ENCODE measurements at regions not wholly inside any gene's neighbourhood (a gene's known extent, or its start where the extent isn't known, plus 50 kb on each side); places are given as distances from the start of the nearest gene placed in this dataset.
A peak's percentile ranks its signal among the peaks of the same experiment; 100 is the strongest.

- DNase-seq, result no peak
- ATAC-seq (ENCODE audit: poor library complexity), result no peak
- intact Hi-C loops (cut with DNase I), result no loop called here
These were observed 119.7 kb downstream of the SST start for GRCh38 chr3:187550446-187550845.

DNA sequence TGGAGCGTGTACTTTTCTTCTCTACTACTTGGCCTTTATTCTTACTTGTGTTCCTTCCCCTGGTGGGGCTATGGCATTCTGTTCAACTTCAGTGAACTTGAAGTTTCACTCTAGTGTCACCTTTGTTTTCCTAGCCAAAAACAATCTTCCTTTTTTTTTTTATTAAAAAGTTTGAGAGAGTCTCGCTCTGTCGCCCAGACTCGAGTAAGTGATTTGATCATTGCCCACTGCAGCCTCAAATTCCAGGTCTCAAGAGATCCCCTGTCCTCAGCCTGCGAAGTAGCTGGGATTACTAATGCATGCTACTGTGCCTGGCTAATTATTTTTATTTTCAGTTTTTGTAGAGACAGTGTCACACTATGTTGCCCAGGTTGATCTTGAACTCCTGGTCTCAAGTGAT is 124.8 kb downstream of the SST start:
- ATAC-seq (ENCODE audit: poor library complexity) (no peak), DNase-seq (no peak)
- intact Hi-C loops (cut with DNase I), result no loop called here

- intact Hi-C loops (cut with DNase I), result no loop called here
- DNase-seq (no peak), ATAC-seq (ENCODE audit: poor library complexity) (no peak)
These were observed 125.9 kb downstream of the SST start for GRCh38 chr3:187544326-187544725.

- no peak for DNase-seq
- no peak for ATAC-seq (ENCODE audit: poor library complexity)
- intact Hi-C loops (cut with DNase I), result no loop called here
These were observed 129.3 kb downstream of the SST start for GRCh38 chr3:187540847-187541246.

DNA sequence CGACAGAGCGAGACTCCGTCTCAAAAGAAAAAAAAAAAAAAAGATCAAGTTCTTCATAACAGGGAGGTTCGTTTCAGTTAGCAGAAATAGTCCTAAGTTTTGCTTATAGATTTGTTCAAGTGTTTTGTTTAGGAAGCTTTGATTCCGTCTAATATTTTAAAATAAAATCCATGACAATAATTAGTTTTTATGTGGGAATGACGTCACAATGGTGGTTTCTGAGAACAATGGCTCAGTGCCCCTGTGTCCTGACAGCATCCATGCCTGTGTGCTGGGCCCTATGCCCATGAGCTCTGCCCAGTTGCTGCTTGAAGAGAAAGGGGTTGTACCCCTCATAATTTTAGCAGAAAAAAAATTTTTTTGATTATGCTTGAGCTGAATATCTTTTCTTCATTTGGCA is 134.0 kb downstream of the SST start:
- ATAC-seq (ENCODE audit: poor library complexity) (no peak), DNase-seq (no peak)
- intact Hi-C loops (cut with DNase I), result no loop called here

DNA sequence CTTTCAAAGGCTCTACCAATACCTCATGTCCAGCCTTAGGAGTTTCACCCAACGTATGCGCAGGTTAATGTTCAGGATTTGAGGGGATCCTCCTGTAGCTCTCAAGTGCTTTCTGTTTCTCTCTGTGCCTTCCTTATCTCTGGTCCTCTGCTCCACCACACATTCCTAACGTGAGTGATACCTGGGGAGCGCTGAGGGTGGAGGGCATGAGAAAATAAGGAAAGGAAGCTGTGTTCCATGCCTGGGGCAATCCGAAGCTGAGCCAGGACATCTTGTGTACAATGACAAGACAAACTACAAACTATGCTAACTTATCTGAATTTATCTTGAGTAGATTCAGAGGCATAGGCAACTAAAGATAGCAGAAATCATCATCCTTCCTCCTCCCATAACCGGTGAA is 136.4 kb downstream of the SST start:
- ATAC-seq (ENCODE audit: poor library complexity), result no peak
- intact Hi-C loops (cut with DNase I), result no loop called here
- DNase-seq, result no peak

DNA sequence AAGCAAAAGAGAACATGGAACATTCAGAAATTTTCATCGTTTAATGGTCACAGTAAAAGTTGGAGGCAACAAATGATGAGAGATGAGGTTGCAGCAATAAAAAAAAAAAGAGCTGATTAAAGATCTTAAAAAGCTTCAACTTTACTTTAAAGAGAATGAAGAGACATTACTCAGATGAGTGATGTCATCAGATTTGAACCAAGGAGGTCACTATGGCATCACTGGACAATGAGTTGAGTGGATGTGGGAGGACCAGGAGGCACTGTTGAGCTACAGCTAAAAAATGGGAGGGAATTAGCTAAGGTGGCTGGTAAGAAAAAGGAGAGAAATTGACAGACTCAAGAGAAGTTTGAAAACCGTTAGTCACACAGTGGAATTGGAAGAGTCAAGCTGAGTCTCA is 138.4 kb downstream of the SST start:
- DNase-seq (no peak), ATAC-seq (ENCODE audit: poor library complexity) (no peak)
- intact Hi-C loops (cut with DNase I), result no loop called here

- DNase-seq (no peak), ATAC-seq (ENCODE audit: poor library complexity) (no peak)
- intact Hi-C loops (cut with DNase I), result no loop called here
These were observed 147.3 kb downstream of the SST start for GRCh38 chr3:187522890-187523289.

DNA sequence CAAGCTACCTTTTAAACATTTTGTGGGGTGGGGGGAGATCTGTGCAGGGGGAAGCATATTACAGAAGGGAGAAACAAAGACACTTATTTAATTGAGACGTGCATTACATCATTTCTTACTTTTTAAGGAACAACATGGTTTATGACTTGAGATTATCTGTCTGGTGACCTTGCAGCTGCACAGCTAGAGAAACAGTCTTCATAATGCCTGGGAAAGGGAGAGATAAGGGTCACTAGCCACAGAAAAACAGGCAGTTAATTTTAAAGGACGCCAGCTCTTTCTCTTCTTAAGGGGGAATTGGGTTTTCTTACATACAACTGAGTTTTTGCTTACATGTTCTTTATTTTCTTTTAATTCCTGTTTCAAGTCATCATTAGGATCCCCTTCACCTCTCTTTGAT is 147.9 kb downstream of the SST start:
- intact Hi-C loops (cut with DNase I), result no loop called here
- ATAC-seq (ENCODE audit: poor library complexity) (no peak), DNase-seq (no peak)

DNA sequence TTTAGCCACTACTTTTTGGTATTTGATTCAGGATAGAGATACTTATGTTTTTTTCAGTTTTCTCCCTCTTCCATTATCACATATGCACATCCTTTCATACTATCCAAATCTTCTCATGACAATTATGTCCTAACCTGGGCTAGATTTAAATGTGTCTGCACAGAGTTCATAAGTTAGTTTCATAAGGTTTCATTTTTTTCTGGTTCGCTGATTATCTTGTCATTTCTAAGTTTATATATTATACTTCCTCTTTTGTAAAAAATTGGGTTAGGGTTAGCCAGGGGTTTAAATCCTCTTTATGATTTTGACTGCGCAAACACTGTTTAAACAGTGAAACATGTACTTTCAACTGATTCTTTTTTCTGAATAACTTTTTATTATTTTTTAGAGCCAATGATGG is 148.6 kb downstream of the SST start:
- intact Hi-C loops (cut with DNase I), result no loop called here
- ATAC-seq (ENCODE audit: poor library complexity), result no peak
- DNase-seq, result no peak

DNA sequence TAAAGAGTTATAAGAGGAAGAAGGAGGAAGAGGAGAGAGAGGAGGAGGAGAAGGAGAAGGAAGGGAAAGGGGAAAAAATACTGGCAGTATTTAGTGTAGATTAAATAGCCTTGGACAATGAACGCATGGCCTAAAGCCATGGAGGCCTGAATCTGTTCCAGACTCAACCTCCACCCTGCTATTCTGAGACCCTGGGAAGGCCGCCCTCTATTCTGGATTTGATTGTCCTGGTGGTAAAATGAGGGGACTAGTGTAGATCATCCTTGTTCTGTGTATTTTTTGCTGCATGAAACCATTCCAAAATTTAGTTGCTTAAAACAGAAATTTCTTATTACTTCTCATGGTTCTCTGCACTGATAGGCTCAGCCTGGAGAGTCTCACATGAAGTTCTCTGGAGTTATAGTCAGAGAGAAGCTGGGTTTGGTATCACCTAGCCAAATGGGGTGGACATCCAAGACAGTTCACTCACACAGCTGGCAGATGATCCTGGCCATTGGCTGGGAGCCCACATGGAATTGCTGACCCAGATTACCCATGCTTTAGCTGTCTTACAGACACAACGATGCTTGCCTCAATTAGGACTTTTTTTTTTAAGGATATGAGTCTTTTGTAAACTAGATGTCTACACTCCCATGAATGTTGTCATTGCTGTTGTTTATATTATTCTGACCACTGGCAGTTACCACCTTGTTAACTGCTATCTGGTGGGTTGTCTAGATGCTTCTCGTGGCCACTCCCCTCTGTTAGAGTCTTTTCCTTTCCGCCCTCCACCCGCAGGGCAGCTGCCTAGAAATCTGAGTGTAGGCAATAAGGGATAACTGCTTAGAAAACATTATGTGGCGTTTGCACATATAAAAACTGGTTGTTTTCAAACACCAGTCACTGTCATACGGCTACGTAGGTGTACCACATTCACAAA is 149.9 kb downstream of the SST start:
- peak; percentile 67 for DNase-seq
- peak; percentile 41 for ATAC-seq (ENCODE audit: poor library complexity)
- intact Hi-C loops (cut with DNase I), result no loop called here

DNA sequence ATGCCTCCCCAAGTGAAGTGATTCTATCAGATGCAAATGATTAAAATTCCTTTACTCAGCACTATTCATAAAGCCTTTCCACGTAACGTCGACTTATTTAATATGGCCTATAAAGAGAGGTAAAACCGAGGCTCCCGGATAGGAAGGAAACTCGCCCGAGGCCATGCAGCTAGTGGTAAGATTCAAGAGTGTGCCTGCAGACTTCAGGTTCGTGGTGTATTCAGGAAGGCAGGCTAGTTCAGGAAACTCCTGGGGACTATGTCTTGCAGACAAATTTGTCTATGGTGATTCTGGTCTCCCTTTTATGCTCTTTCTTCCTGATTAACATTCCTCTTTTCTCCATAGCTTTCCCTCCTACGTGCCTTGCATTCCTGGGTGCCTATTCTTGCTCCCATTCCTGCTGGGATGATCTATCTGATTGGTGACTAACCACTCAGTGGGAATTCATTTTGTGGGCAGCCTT is 150.7 kb downstream of the SST start:
- intact Hi-C loops (cut with DNase I), result no loop called here
- no peak for DNase-seq
- ATAC-seq (ENCODE audit: poor library complexity), result no peak

- DNase-seq, result no peak
- intact Hi-C loops (cut with DNase I), result no loop called here
- no peak for ATAC-seq (ENCODE audit: poor library complexity)
These were observed 150.4 kb downstream of the RTP4 start for GRCh38 chr3:187518616-187519015.

DNA sequence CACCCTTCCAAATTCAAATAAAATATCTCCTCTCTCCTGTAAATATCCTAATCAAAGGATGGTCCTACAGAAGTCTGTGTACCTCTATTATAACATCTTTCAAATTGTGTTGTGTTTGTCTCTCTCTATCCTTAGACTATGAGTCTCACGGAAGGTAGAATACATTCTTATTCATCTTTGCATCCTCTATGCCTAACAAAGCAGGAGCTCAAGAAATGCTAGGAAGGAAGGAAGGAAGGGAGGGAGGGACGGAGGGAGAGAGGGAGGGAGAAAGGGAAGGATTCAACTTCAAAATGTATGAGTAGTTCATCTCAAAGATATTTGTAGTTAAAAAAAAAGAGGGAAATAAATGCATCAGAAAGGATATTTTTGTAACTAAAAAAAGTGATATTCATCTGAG is 150.0 kb downstream of the RTP4 start:
- intact Hi-C loops (cut with DNase I), result no loop called here
- no peak for ATAC-seq (ENCODE audit: poor library complexity)
- no peak for DNase-seq

DNA sequence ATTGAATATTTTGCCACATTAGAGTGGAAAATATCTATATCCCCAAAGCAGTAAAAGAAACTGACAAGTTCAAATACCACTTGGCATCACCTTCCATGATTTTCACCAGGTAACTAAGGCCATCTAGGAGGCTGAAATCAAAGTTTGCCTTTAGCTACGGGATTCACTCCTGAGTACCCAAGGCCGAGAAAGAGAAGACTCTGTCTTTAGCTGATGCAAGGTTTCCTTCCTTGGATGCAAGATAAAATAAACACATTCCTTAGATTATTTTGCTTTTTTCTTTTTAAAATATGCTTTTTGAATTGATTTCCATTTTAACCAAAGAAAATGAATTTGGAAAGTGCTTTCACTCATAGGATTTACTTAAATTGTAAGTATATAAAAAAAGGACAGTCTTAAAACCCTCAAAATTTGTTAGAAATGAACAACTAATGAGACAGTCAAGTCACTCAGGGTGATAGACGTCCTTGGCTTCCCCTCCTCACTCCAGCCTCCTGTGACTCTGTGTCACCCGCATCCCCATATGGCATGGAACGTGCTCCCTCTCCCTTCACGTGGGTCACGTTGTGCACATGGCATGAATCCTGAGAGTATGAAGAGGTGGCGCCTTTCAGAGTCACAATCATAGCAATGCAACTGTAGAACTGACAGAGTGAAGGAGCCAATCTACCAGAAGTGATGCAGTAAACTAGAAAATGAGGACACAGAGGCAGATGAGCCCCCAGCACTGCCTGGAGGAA is 148.4 kb downstream of the RTP4 start:
- intact Hi-C loops (cut with DNase I), result no loop called here
- ATAC-seq (ENCODE audit: poor library complexity), result no peak
- DNase-seq, result no peak

GRCh38 chr3:187507905-187508304 is 139.7 kb downstream of the RTP4 start:
- ATAC-seq (ENCODE audit: poor library complexity) (no peak), DNase-seq (no peak)
- intact Hi-C loops (cut with DNase I), result no loop called here

DNA sequence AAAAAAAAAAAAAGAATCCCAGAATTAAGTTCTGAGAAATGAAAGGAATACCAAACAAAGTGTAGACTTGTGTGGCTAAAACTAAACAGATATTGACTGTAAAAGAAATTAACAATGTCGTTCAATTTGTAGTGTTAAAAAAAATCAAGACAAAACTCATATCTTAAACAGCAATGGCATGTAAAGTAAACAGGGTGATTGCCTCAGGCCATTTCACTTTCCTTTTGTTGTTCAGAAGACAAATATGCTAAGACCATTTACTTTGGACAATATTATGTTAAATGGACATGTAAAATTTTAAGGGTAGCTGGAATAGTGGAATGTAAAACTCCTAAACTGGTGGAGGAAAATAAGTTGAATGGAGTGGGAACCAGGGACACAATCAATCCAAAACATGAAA is 139.1 kb downstream of the RTP4 start:
- DNase-seq, result no peak
- intact Hi-C loops (cut with DNase I), result no loop called here
- ATAC-seq (ENCODE audit: poor library complexity), result no peak

DNA sequence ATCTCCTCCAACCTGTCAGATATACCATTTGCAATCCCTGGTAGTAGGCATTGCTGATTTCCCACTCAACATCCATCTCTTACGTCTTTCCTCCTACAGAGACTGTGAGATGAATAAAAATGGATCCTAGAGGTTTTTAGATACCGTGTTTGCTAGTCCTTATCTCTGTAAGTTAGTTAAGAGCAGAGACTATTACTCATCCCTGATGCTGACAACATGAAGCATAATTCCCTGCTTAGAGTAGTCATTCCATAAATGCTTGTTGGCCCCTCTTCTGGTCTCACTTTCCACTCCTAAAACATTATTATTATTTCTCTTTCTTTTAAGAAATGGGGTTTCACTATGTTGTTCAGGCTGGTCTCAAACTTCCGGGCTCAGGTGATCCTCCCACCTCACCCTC is 136.2 kb downstream of the RTP4 start:
- intact Hi-C loops (cut with DNase I), result no loop called here
- ATAC-seq (ENCODE audit: poor library complexity), result no peak

GRCh38 chr3:187498211-187498724 is 130.1 kb downstream of the RTP4 start:
- no peak for ATAC-seq (ENCODE audit: poor library complexity)
- DNase-seq, result no peak
- intact Hi-C loops (cut with DNase I), result no loop called here

More for the DNA sequence above, 136.2 kb downstream of the RTP4 start:
- DNase-seq, result no peak

- DNase-seq (no peak), ATAC-seq (ENCODE audit: poor library complexity) (no peak)
- intact Hi-C loops (cut with DNase I), result no loop called here
These were observed 128.9 kb downstream of the RTP4 start for GRCh38 chr3:187497052-187497451.
